TTC549 (cell line): ENCODE measurements at regions not wholly inside any gene's neighbourhood (a gene's known extent, or its start where the extent isn't known, plus 50 kb on each side); places are given as distances from the start of the nearest gene placed in this dataset.

Experiments used
- FAIRE-seq: peaks from 2 replicates; lab custom pipeline; 2012; peaks lifted over from hg19 to GRCh38; lab: Jason Lieb, UNC

- FAIRE-seq = no peak
Observed at GRCh38 chr2:224210286-224211180, 171.4 kb upstream of the SERPINE2 start.

- no peak for FAIRE-seq
Observed at GRCh38 chr2:224209555-224210285, 170.6 kb upstream of the SERPINE2 start.

GRCh38 chr2:224208443-224208842 lies 169.4 kb upstream of the SERPINE2 start:
- FAIRE-seq = no peak

- no peak for FAIRE-seq
Observed at GRCh38 chr2:224208007-224208406, 168.9 kb upstream of the SERPINE2 start.

GRCh38 chr2:224206816-224207215 lies 167.7 kb upstream of the SERPINE2 start:
- FAIRE-seq = no peak

GRCh38 chr2:224202281-224202865 lies 163.3 kb upstream of the SERPINE2 start:
- FAIRE-seq = no peak

- FAIRE-seq = no peak
Observed at GRCh38 chr2:224198436-224198835, 159.3 kb upstream of the SERPINE2 start.

- FAIRE-seq = no peak
Observed at GRCh38 chr2:224196810-224197209, 157.7 kb upstream of the SERPINE2 start.

GRCh38 chr2:224195925-224196571 lies 157.0 kb upstream of the SERPINE2 start:
- no peak for FAIRE-seq

- FAIRE-seq = no peak
Observed at GRCh38 chr2:224194161-224194560, 155.1 kb upstream of the SERPINE2 start.

GRCh38 chr2:224191465-224191864 lies 152.4 kb upstream of the SERPINE2 start:
- FAIRE-seq = no peak

- no peak for FAIRE-seq
Observed at GRCh38 chr2:224190936-224191270, 151.8 kb upstream of the SERPINE2 start.

- FAIRE-seq = no peak
Observed at GRCh38 chr2:224190234-224190935, 151.3 kb upstream of the SERPINE2 start.

GRCh38 chr2:224187220-224187619 lies 148.1 kb upstream of the SERPINE2 start:
- FAIRE-seq = no peak

- no peak for FAIRE-seq
Observed at GRCh38 chr2:224185023-224185601, 146.0 kb upstream of the SERPINE2 start.

- no peak for FAIRE-seq
Observed at GRCh38 chr2:224183086-224183485, 144.0 kb upstream of the SERPINE2 start.

- no peak for FAIRE-seq
Observed at GRCh38 chr2:224182498-224182897, 143.4 kb upstream of the SERPINE2 start.

GRCh38 chr2:224181534-224182155 lies 142.6 kb upstream of the SERPINE2 start:
- no peak for FAIRE-seq

GRCh38 chr2:224180810-224181209 lies 141.7 kb upstream of the SERPINE2 start:
- FAIRE-seq = no peak

- FAIRE-seq = no peak
Observed at GRCh38 chr2:224178056-224178455, 139.0 kb upstream of the SERPINE2 start.

- FAIRE-seq = no peak
Observed at GRCh38 chr2:224175538-224175937, 136.5 kb upstream of the SERPINE2 start.
